Urinary bladder (tissue), 3 donors: ENCODE measurements at regions not wholly inside any gene's neighbourhood (a gene's known extent, or its start where the extent isn't known, plus 50 kb on each side); places are given as distances from the start of the nearest gene placed in this dataset.
"Not testable (repeated sequence)": the region's sequence is repeated elsewhere in the genome, so short reads cannot be mapped to it uniquely, and the experiment has no call there.

ENCODE experiments used
- DNase-seq: peaks from one replicate; pipeline ENCODE4 v3.0.0-alpha.2; 2015; ENCODE audit errors: extremely low spot score
- H3K27ac ChIP-seq: one replicate; pipeline ENCODE4 v1.5.1; 2013; ENCODE audit warnings: low read depth, mild to moderate bottlenecking, moderate library complexity
- H3K36me3 ChIP-seq: one replicate; pipeline ENCODE4 v1.6.1; 2013; ENCODE audit warnings: mild to moderate bottlenecking, moderate library complexity; ENCODE audit not compliant: insufficient read depth
- H3K4me1 ChIP-seq: one replicate; pipeline ENCODE4 v1.6.1; 2013; ENCODE audit warnings: mild to moderate bottlenecking, moderate library complexity; ENCODE audit not compliant: insufficient read depth
- H3K4me3 ChIP-seq: one replicate; pipeline ENCODE4 v1.5.1; 2013; ENCODE audit warnings: low read depth, low read length
- WGBS: extraction: QIAGEN DNeasy Blood & Tissue Kit; methylation state at CpG from one replicate; pipeline ENCODE4 v1.1.7; 2013; 5-methylcytosine and 5-hydroxymethylcytosine counted together
- donor health status: healthy with polysubstance abuse.
- donor health status: healthy.

GRCh38 chr22:47409539-47410275, 647.3 kb downstream of the TBC1D22A start:
- Histone ChIP-seq H3K27ac (no peak overlapping the region), H3K4me3 (no peak overlapping the region), H3K4me1 (no peaks in the 10 kb centered on the region), H3K36me3 (no peaks in the 10 kb centered on the region)
- DNase-seq = no peak
- WGBS = 60% methylated on average over 12 of the region's 12 CpGs

GRCh38 chr22:47408409-47408808, 646.0 kb downstream of the TBC1D22A start:
- Histone ChIP-seq H3K4me3 (no peak overlapping the region), H3K4me1 (no peaks in the 10 kb centered on the region), H3K27ac (no peak overlapping the region), H3K36me3 (no peaks in the 10 kb centered on the region)
- WGBS = 72% methylated on average over 7 of the region's 7 CpGs
- no peak for DNase-seq

- no peak for DNase-seq
- H3K4me1 ChIP-seq = no peaks in the 10 kb centered on the region
- H3K36me3 ChIP-seq = no peaks in the 10 kb centered on the region
- no peak overlapping the region for H3K4me3 ChIP-seq
- WGBS = 55% methylated on average over 6 of the region's 6 CpGs
- H3K27ac ChIP-seq = no peak overlapping the region
These were observed 645.1 kb downstream of the TBC1D22A start for GRCh38 chr22:47407461-47408025.

- no peaks in the 10 kb centered on the region for H3K36me3 ChIP-seq
- H3K4me3 ChIP-seq = no peak overlapping the region
- H3K4me1 ChIP-seq = no peaks in the 10 kb centered on the region
- DNase-seq = no peak
- H3K27ac ChIP-seq = no peak overlapping the region
- 84% methylated on average over 11 of the region's 11 CpGs for WGBS
These were observed 644.4 kb downstream of the TBC1D22A start for GRCh38 chr22:47406896-47407295.

GRCh38 chr22:47406180-47406834, 643.9 kb downstream of the TBC1D22A start:
- Histone ChIP-seq H3K27ac (no peak overlapping the region), H3K4me3 (no peak overlapping the region), H3K4me1 (no peaks in the 10 kb centered on the region), H3K36me3 (no peaks in the 10 kb centered on the region)
- no peak for DNase-seq
- 89% methylated on average over 12 of the region's 12 CpGs for WGBS

- not testable (repeated sequence) for H3K4me3 ChIP-seq, H3K4me1 ChIP-seq, H3K36me3 ChIP-seq, H3K27ac ChIP-seq, DNase-seq
- WGBS = 89% methylated on average over 15 of the region's 15 CpGs
These were observed 642.8 kb downstream of the TBC1D22A start for GRCh38 chr22:47405222-47405621.

GRCh38 chr22:47402876-47403525, 640.6 kb downstream of the TBC1D22A start:
- H3K4me3 ChIP-seq = no peak overlapping the region
- no peaks in the 10 kb centered on the region for H3K36me3 ChIP-seq
- H3K4me1 ChIP-seq = no peaks in the 10 kb centered on the region
- no peak overlapping the region for H3K27ac ChIP-seq
- WGBS = 87% methylated on average over 14 of the region's 14 CpGs
- no peak for DNase-seq

GRCh38 chr22:47401976-47402770, 639.7 kb downstream of the TBC1D22A start:
- H3K4me1 ChIP-seq = no peaks in the 10 kb centered on the region
- 64% methylated on average over 29 of the region's 29 CpGs for WGBS
- no peak overlapping the region for H3K27ac ChIP-seq
- peak; percentile 6 for DNase-seq
- H3K36me3 ChIP-seq = no peaks in the 10 kb centered on the region
- H3K4me3 ChIP-seq = no peak overlapping the region

GRCh38 chr22:47401592-47401898, 639.1 kb downstream of the TBC1D22A start:
- Histone ChIP-seq H3K27ac (no peak overlapping the region), H3K36me3 (no peaks in the 10 kb centered on the region), H3K4me1 (no peaks in the 10 kb centered on the region), H3K4me3 (no peak overlapping the region)
- WGBS = 67% methylated on average over 12 of the region's 12 CpGs
- no peak for DNase-seq

- DNase-seq = no peak
- Histone ChIP-seq H3K27ac (no peak overlapping the region), H3K4me3 (no peak overlapping the region), H3K36me3 (no peaks in the 10 kb centered on the region), H3K4me1 (no peaks in the 10 kb centered on the region)
- 86% methylated on average over 28 of the region's 28 CpGs for WGBS
These were observed 638.5 kb downstream of the TBC1D22A start for GRCh38 chr22:47400701-47401591.

GRCh38 chr22:47400131-47400530, 637.7 kb downstream of the TBC1D22A start:
- H3K4me3 ChIP-seq, DNase-seq, H3K36me3 ChIP-seq, H3K27ac ChIP-seq, H3K4me1 ChIP-seq: not testable (repeated sequence)
- WGBS = 90% methylated on average over 10 of the region's 10 CpGs

GRCh38 chr22:47398921-47399790, 636.7 kb downstream of the TBC1D22A start:
- WGBS = 85% methylated on average over 21 of the region's 21 CpGs
- no peaks in the 10 kb centered on the region for H3K36me3 ChIP-seq

More at GRCh38 chr22:47398921-47399790, 636.7 kb downstream of the TBC1D22A start:
- no peak for DNase-seq
- no peak overlapping the region for H3K4me3 ChIP-seq
- H3K27ac ChIP-seq = no peak overlapping the region
- H3K4me1 ChIP-seq = no peaks in the 10 kb centered on the region
